Aorta (tissue), 5 donors: ENCODE measurements at regions not wholly inside any gene's neighbourhood (a gene's known extent, or its start where the extent isn't known, plus 50 kb on each side); places are given as distances from the start of the nearest gene placed in this dataset.

Experiments used
- ATAC-seq: fragments of 200-7000 bp; cut with Tn5 transposase; one replicate; pipeline ENCODE4 v1.9.1; 2022; ENCODE audit warnings: moderate library complexity; ENCODE audit not compliant: low FRiP score
- DNase-seq, 2 donors: peaks; one replicate each; pipeline ENCODE4 v3.0.0-alpha.2; 2020
- H3K27ac ChIP-seq, 2 donors: one replicate each; pipeline ENCODE4 v1.5.1; 2013; ENCODE audit warnings: low read length in 2 of 2, mild to moderate bottlenecking in 2 of 2, moderate library complexity in 2 of 2, control low read depth in 1 of 2, inconsistent platforms in 1 of 2, low read depth in 1 of 2
- H3K27me3 ChIP-seq, 2 donors: one replicate each; pipeline ENCODE4 v1.6.1; 2013; ENCODE audit warnings: control low read depth in 1 of 2, low read length in 1 of 2, mild to moderate bottlenecking in 1 of 2, moderate library complexity in 1 of 2; ENCODE audit not compliant: insufficient read depth in 2 of 2, control insufficient read depth in 1 of 2
- H3K36me3 ChIP-seq, 2 donors: one replicate each; pipeline ENCODE4 v1.6.1; 2013; ENCODE audit warnings: control low read depth in 1 of 2, low read length in 1 of 2, mild to moderate bottlenecking in 1 of 2; ENCODE audit not compliant: insufficient read depth in 2 of 2, control insufficient read depth in 1 of 2
- H3K4me1 ChIP-seq, 2 donors: one replicate each; pipeline ENCODE4 v1.6.1; 2013; ENCODE audit warnings: low read length in 2 of 2, control low read depth in 1 of 2, mild to moderate bottlenecking in 1 of 2, moderate library complexity in 1 of 2; ENCODE audit not compliant: insufficient read depth in 2 of 2, control insufficient read depth in 1 of 2
- H3K4me3 ChIP-seq, 2 donors: one replicate each; pipeline ENCODE4 v1.5.1; 2013; ENCODE audit warnings: low read length in 2 of 2, control low read depth in 1 of 2, mild to moderate bottlenecking in 1 of 2
- H3K9me3 ChIP-seq: one replicate; pipeline ENCODE4 v1.6.1; 2013; ENCODE audit warnings: mild to moderate bottlenecking, low read length; ENCODE audit not compliant: control insufficient read depth
- WGBS, 2 donors: extraction: QIAGEN DNeasy Blood & Tissue Kit; methylation state at CpG; one replicate each; pipeline ENCODE4 v1.1.7; 2013; 5-methylcytosine and 5-hydroxymethylcytosine counted together
- intact Hi-C, 2 donors: fragments of 100-400 bp; cut with DNase I; formaldehyde crosslinking; loops; one replicate each; pipeline versions ENCODE4 v1.14.2 to v1.15.0; 2022
- donor health status: healthy with polysubstance abuse.
- donor health status: Bipolar disorder and iron deficiency.
- donor health status: DM: no; HTN: no; CAD: no.
- donor health status: DM: no; HTN: no; CAD: no.
- donor health status: DM: yes; HTN: yes; CAD: no.

DNA sequence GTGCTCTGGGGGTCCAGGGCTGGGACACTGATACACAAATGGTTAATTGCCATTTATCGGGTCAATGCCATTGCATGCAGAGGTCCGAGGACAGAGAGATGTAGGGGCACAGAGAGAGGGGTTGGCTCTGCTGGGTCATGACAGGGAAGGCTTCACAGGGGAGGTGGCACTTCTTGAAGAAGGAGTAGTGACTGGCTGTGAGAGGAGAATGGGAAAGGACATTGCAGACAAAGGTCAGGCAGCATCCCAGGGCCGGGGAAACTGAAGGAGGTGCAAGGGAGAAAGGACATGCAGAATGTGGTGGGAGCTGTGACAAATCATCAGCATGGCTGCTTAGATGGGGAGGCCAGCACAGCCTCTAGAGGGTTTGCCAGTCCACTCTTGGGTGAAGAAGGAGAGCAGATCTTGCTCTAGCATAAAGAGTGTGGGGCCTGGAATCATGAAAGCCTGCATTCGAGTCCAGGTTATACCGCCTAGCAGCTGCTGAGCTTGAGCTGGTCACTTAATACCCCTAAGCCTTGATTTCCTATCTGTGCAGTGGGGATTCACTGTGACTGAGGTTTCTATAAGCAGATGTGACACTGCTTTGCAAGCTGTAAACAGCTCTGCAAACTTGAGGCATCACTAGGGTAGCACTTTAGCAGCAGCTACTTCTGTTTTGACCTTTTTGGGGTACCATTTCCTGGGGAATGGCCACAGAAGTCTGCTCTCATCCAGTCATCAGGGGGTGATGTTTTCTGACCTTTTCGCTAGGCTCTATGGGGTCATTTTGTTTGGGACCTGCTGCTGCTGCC, 59.2 kb upstream of the EPS8L3 start:
- Histone ChIP-seq H3K9me3 (no peaks in the 10 kb centered on the region), H3K27me3 (no peaks in the 10 kb centered on the region), H3K36me3 (no peaks in the 10 kb centered on the region), H3K27ac (peak overlapping the region; percentile 1 to 76), H3K4me1 (peaks cover 0 to 7% of the 10 kb centered on the region in 2 donors), H3K4me3 (no peak overlapping the region)
- DNase-seq (no peak), ATAC-seq (no peak)
- WGBS, 2 donors, result 90 to 92% methylated on average over 6 of the region's 6 CpGs
- intact Hi-C loops, result loop anchor here (5.0 kb wide), 4 partner anchors 36 to 89 kb away; partner anchors contain the start of gene CSF1 (in 1 of the 2)

DNA sequence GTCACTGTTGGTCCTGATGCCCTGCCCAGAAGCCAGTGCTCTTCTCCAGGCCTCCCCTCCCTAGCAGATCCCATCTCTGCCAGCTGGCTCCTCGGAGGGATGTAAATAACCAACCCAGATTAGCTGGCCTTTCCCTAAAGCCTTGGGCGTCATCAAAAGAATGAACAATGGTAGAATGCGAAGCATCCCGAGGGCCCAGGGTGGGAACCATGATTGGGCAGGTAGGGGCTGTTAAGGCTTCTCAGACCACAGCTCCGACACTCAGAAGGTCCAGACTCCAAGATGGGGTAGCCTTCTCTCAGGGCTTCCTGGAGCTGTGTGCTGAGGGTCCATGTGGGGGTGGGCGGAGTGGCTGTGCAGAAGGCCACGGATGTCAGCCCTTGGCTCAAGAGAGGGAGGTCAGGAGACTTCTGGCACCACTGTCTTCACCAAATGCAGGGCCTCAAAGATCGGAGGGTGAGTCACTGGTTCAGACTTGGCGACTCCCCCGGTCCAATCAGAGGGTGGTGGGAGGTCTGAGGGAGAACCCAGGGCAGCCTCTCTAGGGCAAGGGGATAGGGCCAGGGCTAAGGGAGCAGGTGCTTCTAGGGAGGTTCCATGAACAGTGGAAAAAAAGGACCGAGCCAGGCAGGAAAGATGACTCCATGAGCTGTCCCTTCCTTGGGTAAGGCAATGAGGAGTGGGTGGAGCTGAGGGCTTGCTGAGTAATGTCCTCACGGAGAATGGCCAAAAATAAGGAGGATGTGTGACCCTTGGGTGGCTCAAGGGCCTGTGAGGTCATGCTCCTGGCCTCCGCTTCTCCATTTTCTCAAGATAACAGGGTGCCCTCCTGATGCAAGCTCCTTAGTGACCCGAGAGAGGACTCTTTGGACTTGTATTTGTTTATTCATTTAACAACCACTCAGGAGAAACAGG, 58.4 kb upstream of the EPS8L3 start:
- Histone ChIP-seq H3K4me1 (peaks cover 0 to 7% of the 10 kb centered on the region in 2 donors), H3K4me3 (no peak overlapping the region), H3K27me3 (no peaks in the 10 kb centered on the region), H3K27ac (peak overlapping the region; percentile 43 to 58), H3K9me3 (no peaks in the 10 kb centered on the region), H3K36me3 (no peaks in the 10 kb centered on the region)
- peak; percentile 37 for ATAC-seq
- DNase-seq, result peak; percentile 83 to 87
- WGBS, 2 donors, result 60 to 64% methylated on average over 14 of the region's 14 CpGs
- intact Hi-C loops, result loop anchor here (5.0 kb wide), 4 partner anchors 35 to 90 kb away; partner anchors contain the start of gene CSF1 (in 1 of the 2)

DNA sequence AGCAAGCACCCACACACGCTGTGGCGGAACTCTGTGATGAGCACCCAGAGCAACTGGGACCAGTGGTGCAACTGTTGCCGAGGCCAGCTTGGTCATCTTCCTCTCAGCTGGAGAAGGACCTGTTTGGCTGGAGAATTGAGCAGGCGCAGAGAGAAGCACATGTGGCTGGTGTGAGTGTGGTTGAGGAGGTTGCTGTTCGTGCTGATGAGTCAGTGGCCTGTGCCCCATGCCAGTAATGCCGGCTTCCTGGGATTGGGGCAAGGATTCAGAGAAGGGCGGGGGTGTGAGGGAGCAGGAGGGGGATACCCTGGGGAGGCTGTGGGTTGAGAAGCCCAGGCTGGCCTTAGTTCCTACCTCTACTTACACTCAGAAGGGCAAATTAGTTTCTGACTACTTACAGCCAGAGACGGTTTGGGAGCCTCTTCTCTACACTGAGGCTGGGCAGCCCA, 57.5 kb upstream of the EPS8L3 start:
- 28 to 33% methylated on average over 8 of the region's 8 CpGs for WGBS, 2 donors
- peak; percentile 84 for ATAC-seq
- no peak overlapping the region for H3K4me3 ChIP-seq
- peak; percentile 92 to 95 for DNase-seq
- peak overlapping the region; percentile 43 to 58 for H3K27ac ChIP-seq
- no peaks in the 10 kb centered on the region for H3K36me3 ChIP-seq
- intact Hi-C loops, result loop anchor here (5.0 kb wide), 4 partner anchors 34 to 91 kb away; partner anchors contain the start of gene CSF1 (in 1 of the 2)
- H3K9me3 ChIP-seq, result no peaks in the 10 kb centered on the region
- H3K4me1 ChIP-seq, result peaks cover 0 to 7% of the 10 kb centered on the region in 2 donors
- H3K27me3 ChIP-seq, result no peaks in the 10 kb centered on the region

DNA sequence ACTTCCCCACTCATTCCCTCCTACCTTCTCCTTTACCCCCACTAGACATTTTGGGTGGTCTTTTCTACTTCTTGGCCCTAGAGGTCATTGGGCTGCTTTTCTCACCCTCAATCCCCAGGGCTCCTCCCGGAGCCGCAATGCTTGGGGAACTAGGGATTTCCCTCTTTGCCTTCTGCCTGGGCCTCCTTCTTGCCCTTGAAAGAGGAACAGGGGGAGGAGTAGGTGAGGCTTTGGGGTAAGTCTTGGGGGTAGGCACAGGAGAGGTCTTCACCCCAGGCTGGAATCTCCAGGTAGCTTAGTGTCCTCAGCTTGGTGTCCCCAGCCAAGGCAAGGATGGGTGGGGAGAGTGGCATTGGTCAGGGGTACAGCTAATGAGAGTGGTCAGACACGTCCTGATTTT, 56.2 kb upstream of the EPS8L3 start:
- H3K27me3 ChIP-seq, result no peaks in the 10 kb centered on the region
- no peaks in the 10 kb centered on the region for H3K36me3 ChIP-seq
- no peaks in the 10 kb centered on the region for H3K9me3 ChIP-seq
- DNase-seq (no peak), ATAC-seq (no peak)
- intact Hi-C loops, result loop anchor here (5.0 kb wide), 4 partner anchors 33 to 92 kb away; partner anchors contain the start of gene CSF1 (in 1 of the 2)
- no peak overlapping the region for H3K4me3 ChIP-seq
- no peak overlapping the region for H3K27ac ChIP-seq
- 93 to 95% methylated on average over 3 of the region's 3 CpGs for WGBS, 2 donors
- peaks cover 4 to 7% of the 10 kb centered on the region in 2 donors for H3K4me1 ChIP-seq

DNA sequence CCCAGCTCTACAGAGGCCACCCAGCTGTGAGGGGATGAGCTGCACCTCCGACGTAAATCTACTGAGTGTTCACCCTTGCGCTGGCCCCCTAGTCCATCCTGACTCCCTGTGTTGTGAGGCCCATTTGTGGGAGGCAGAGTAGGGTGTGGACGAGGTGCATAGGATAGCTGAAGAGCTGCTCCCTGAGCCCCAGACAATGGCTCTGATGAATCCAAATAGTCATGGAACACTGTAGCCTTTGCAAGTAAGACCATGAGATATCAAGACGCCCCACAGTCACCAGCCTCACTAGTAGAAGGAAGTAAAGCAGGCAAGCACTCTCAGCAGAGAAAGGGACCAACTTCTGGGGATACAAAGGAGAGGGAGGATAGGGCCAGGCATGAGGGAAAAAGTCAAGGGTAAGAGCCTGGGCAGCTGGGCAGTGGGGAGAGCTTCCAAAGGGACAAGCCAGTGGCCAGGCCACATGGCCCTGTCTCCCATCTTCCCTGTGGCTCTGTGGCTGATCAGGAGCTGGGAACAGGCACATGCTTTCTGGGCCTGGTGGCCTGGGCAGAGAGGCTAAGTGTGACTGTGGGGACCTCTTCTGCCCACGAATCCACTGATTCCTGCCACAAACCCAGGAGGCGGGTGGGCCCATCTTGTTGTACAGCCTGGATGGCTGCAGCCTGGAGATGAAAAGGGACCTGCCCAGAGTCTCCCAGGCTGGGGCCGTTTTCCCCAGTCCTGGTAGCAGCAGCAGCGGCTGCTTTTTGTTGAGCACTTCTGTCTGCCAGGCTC, 55.5 kb upstream of the EPS8L3 start:
- H3K27ac ChIP-seq, result no peak overlapping the region
- DNase-seq (no peak), ATAC-seq (no peak)
- WGBS, 2 donors, result 95 to 96% methylated on average over 9 of the region's 9 CpGs
- no peaks in the 10 kb centered on the region for H3K27me3 ChIP-seq
- peaks cover 4 to 7% of the 10 kb centered on the region in 2 donors for H3K4me1 ChIP-seq
- intact Hi-C loops, result loop anchor here in 1 of 2 donors (5.0 kb wide), 1 partner anchor 58 kb away; no protein-coding TSS in a partner anchor
- H3K36me3 ChIP-seq, result no peaks in the 10 kb centered on the region
- no peaks in the 10 kb centered on the region for H3K9me3 ChIP-seq
- H3K4me3 ChIP-seq, result no peak overlapping the region

DNA sequence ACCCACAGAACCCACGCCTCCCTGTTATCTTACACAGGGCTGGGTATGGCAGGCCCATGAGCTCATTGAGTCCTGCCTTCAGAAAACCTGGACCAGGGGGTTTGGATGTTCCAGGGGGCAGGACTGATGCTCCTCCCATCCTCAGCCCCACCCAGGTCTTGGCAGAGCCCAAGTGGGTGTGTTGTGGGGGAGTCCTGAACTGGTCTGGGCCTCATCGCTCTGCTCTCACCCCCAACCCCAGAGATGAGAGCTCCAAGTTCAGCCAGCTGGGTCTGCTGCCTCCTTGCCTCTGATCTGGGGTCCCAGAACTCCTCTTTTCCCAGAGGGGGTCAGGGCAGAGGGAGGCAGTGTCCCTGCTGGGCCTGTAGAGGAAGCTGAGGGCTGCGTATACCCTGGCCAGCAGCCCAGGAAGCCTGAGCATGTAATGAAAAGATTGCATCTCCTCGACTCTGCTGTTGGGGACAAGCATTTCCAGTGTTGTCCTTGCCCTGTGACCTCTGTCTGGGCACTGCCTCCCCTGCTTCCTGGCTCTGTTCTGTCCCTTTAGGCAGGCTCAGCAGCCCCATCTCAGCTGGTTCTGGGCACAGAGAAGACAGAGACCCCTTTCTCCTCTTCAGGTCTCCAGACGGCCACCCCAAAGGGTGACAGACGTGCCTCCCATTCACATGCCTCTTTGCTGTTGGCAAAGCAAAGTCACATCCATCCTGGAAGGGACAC, 54.7 kb upstream of the EPS8L3 start:
- Histone ChIP-seq H3K27me3 (no peaks in the 10 kb centered on the region), H3K4me1 (peaks cover 4 to 5% of the 10 kb centered on the region in 2 donors), H3K9me3 (no peaks in the 10 kb centered on the region), H3K36me3 (no peaks in the 10 kb centered on the region), H3K4me3 (no peak overlapping the region), H3K27ac (no peak overlapping the region)
- intact Hi-C loops, result loop anchor here in 1 of 2 donors (5.0 kb wide), 1 partner anchor 59 kb away; no protein-coding TSS in a partner anchor
- ATAC-seq (no peak), DNase-seq (no peak)
- WGBS, 2 donors, result 78 to 83% methylated on average over 5 to 6 of the region's 6 CpGs

DNA sequence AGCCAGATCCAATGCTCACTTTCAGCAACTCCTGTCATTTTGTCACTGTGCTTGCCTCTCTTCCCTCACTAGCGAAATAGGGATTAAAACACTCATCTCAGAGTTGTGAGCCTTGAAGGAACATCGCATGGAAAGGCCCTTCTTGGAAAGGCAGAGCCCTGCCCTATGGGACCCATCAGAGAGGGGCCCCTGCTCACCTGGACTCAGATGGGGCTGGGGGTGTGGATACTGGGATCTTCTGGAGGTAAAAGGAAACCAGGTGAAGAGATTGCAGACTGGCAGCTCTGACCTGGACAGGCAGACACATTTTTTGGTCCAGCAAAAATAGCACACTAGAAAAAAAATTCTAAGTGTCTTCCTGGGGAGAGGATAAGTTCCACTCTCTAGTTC, 54.2 kb upstream of the EPS8L3 start:
- Histone ChIP-seq H3K4me1 (peaks cover 4 to 5% of the 10 kb centered on the region in 2 donors), H3K27me3 (no peaks in the 10 kb centered on the region), H3K9me3 (no peaks in the 10 kb centered on the region), H3K27ac (no peak overlapping the region), H3K4me3 (no peak overlapping the region), H3K36me3 (no peaks in the 10 kb centered on the region)
- DNase-seq, result no peak
- no peak for ATAC-seq
- WGBS, 2 donors, result 96 to 100% methylated on average over 2 of the region's 2 CpGs
- intact Hi-C loops, result loop anchor here (2.0 to 5.0 kb wide), 2 partner anchors 59 to 93 kb away; partner anchors contain the start of gene CSF1 (in 1 of the 2)
